Neutrophil (primary cell): ENCODE measurements at regions not wholly inside any gene's neighbourhood (a gene's known extent, or its start where the extent isn't known, plus 50 kb on each side); places are given as distances from the start of the nearest gene placed in this dataset.

ENCODE experiments used
- H3K27ac ChIP-seq: fragments of 200-600 bp; sonication (generic); 2 replicates; pipeline ENCODE4 v1.5.1; 2016; ENCODE audit warnings: mild to moderate bottlenecking, moderate library complexity
- H3K27me3 ChIP-seq: fragments of 200-600 bp; sonication (generic); 2 replicates; pipeline ENCODE4 v1.6.0; 2016; ENCODE audit warnings: mild to moderate bottlenecking
- H3K36me3 ChIP-seq: fragments of 200-600 bp; sonication (generic); 2 replicates; pipeline ENCODE4 v1.5.1; 2017
- H3K4me1 ChIP-seq, 2 experiments: fragments of 200-600 bp in 1 of 2; sonication (generic) in 1 of 2; 1 replicate in 1 of 2; 2 replicates in 1 of 2; pipeline versions ENCODE4 v1.5.1 to v1.6.1; 2013 to 2016; ENCODE audit warnings: low read depth in 1 of 2, low read length in 1 of 2, mild to moderate bottlenecking in 1 of 2, moderate library complexity in 1 of 2; ENCODE audit not compliant: control insufficient read depth in 1 of 2, insufficient read depth in 1 of 2
- H3K4me3 ChIP-seq, 2 experiments: fragments of 200-600 bp in 1 of 2; sonication (generic) in 1 of 2; 1 replicate in 1 of 2; 2 replicates in 1 of 2; pipeline ENCODE4 v1.5.1; 2013 to 2016; ENCODE audit warnings: low read depth in 1 of 2, low read length in 1 of 2, mild to moderate bottlenecking in 1 of 2, moderate library complexity in 1 of 2
- H3K9me3 ChIP-seq: fragments of 200-600 bp; sonication (generic); 2 replicates; pipeline ENCODE4 v1.5.1; 2016
- TF ChIP-seq, protein P1 (sequence below): fragments of 200-600 bp; sonication (generic); IDR thresholded peaks from 2 replicates; pipeline ENCODE4 v1.5.1; 2016; ENCODE audit warnings: antibody characterized with exemption

GRCh38 chr12:14273913-14274311 lies 91.6 kb upstream of the ATF7IP start:
- TF ChIP-seq, protein P1, sequence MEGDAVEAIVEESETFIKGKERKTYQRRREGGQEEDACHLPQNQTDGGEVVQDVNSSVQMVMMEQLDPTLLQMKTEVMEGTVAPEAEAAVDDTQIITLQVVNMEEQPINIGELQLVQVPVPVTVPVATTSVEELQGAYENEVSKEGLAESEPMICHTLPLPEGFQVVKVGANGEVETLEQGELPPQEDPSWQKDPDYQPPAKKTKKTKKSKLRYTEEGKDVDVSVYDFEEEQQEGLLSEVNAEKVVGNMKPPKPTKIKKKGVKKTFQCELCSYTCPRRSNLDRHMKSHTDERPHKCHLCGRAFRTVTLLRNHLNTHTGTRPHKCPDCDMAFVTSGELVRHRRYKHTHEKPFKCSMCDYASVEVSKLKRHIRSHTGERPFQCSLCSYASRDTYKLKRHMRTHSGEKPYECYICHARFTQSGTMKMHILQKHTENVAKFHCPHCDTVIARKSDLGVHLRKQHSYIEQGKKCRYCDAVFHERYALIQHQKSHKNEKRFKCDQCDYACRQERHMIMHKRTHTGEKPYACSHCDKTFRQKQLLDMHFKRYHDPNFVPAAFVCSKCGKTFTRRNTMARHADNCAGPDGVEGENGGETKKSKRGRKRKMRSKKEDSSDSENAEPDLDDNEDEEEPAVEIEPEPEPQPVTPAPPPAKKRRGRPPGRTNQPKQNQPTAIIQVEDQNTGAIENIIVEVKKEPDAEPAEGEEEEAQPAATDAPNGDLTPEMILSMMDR = no peak
- Histone ChIP-seq H3K4me3 (peak overlapping the region; percentile 58 to 60), H3K27me3 (no peaks in the 10 kb centered on the region), H3K4me1 (peaks cover 63 to 77% of the 10 kb centered on the region in 2 experiments), H3K9me3 (no peaks in the 10 kb centered on the region), H3K27ac (peak overlapping the region; percentile 94), H3K36me3 (no peaks in the 10 kb centered on the region)

GRCh38 chr12:14275111-14275510 lies 90.4 kb upstream of the ATF7IP start:
- Histone ChIP-seq H3K36me3 (no peaks in the 10 kb centered on the region), H3K27me3 (no peaks in the 10 kb centered on the region), H3K27ac (peak overlapping the region; percentile 94), H3K9me3 (no peaks in the 10 kb centered on the region), H3K4me1 (peaks cover 54 to 67% of the 10 kb centered on the region in 2 experiments), H3K4me3 (peak overlapping the region in 1 of 2 experiments; percentile 20)
- TF ChIP-seq, protein P1 = no peak

DNA sequence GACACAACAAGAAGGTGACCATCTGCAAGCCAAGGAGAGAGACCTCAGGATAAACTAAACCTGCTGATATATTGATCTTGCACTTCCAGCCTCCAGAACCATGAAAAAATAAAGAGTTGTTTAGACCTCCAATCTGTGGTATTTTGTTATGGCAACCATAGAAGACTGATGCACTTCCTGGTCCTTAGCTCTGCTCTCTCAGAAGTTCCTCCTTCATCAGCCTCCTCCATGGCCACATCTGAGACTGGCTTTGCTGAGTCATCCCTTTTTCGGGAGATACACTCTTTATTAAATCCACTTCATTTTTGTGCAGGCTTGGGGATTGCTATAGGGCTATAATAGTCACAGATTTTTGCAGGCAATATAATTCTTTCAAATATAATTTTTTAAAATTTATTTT lies 89.6 kb upstream of the ATF7IP start:
- peak overlapping the region; percentile 18 to 20 for H3K4me3 ChIP-seq
- no peaks in the 10 kb centered on the region for H3K36me3 ChIP-seq
- TF ChIP-seq, protein P1 = no peak
- no peaks in the 10 kb centered on the region for H3K9me3 ChIP-seq
- no peaks in the 10 kb centered on the region for H3K27me3 ChIP-seq
- H3K4me1 ChIP-seq = peaks cover 54 to 60% of the 10 kb centered on the region in 2 experiments
- peak overlapping the region; percentile 94 for H3K27ac ChIP-seq

GRCh38 chr12:14278294-14278953 lies 87.1 kb upstream of the ATF7IP start:
- Histone ChIP-seq H3K4me3 (no peak overlapping the region), H3K9me3 (no peaks in the 10 kb centered on the region), H3K27ac (no peak overlapping the region), H3K36me3 (no peaks in the 10 kb centered on the region), H3K27me3 (no peaks in the 10 kb centered on the region), H3K4me1 (peaks cover 33 to 37% of the 10 kb centered on the region in 2 experiments)
- TF ChIP-seq, protein P1 = no peak

DNA sequence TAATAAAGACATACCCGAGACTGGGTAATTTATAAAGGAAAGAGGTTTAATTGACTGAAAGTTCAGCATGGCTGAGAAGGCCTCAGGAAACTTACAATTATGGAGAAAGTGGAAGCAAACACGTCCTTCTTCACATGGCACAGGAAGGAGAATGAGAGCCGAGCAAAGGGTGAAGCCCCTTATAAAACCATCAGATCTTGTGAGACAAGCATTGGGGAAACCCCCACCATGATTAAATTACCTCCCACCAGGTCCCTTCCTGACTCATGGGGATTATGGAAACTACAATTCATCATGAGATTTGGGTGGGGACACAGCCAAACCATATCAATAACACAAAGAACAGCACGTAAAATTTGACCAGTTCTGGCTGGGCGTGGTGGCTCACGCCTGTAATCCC lies 85.6 kb upstream of the ATF7IP start:
- Histone ChIP-seq H3K9me3 (no peaks in the 10 kb centered on the region), H3K4me1 (peaks cover 19 to 22% of the 10 kb centered on the region in 2 experiments), H3K27me3 (no peaks in the 10 kb centered on the region), H3K27ac (no peak overlapping the region), H3K4me3 (no peak overlapping the region), H3K36me3 (no peaks in the 10 kb centered on the region)
- TF ChIP-seq, protein P1 = no peak
